BJ (cell line): ENCODE measurements at regions not wholly inside any gene's neighbourhood (a gene's known extent, or its start where the extent isn't known, plus 50 kb on each side); places are given as distances from the start of the nearest gene placed in this dataset.
A peak's percentile ranks its signal among the peaks of the same experiment; 100 is the strongest.

Experiments
- CTCF ChIA-PET: fragments of 350-600 bp; formaldehyde crosslinking; extraction: SDS; loops from one replicate; lab custom pipeline; 2021; ENCODE audit warnings: antibody characterized with exemption, inconsistent platforms; lab: Yijun Ruan, JAX
- POLR2A ChIA-PET: fragments of 300-600 bp; sonication (Branson Sonifier 250); formaldehyde crosslinking; extraction: SDS; loops from one replicate; lab custom pipeline; 2021; ENCODE audit warnings: antibody characterized with exemption; lab: Charles Lee
- DNase-seq: peaks from one replicate; pipeline ENCODE4 v3.0.0-alpha.2; 2011; ENCODE audit warnings: low read depth
- H3K27me3 ChIP-seq: 2 replicates; pipeline ENCODE4 v1.6.0; 2011; ENCODE audit warnings: low read length; ENCODE audit not compliant: control insufficient read depth, insufficient read depth
- H3K36me3 ChIP-seq: 2 replicates; pipeline ENCODE4 v1.5.1; 2011; ENCODE audit warnings: low read length; ENCODE audit not compliant: control insufficient read depth, insufficient read depth
- H3K4me3 ChIP-seq: 2 replicates; pipeline ENCODE4 v1.5.1; 2011; ENCODE audit warnings: low read depth, mild to moderate bottlenecking, control low read depth, low read length
- CTCF ChIP-seq: IDR thresholded peaks from 2 replicates; pipeline ENCODE4 v1.5.1; 2011; ENCODE audit warnings: low read depth, mild to moderate bottlenecking, control low read depth, inconsistent platforms, low read length, moderate library complexity; ENCODE audit not compliant: insufficient read depth

GRCh38 chr9:99374793-99375192 lies 152.7 kb downstream of the SEC61B start:
- Histone ChIP-seq H3K36me3 (no peaks in the 10 kb centered on the region), H3K4me3 (no peak overlapping the region), H3K27me3 (peaks cover 1% of the 10 kb centered on the region; the same call in 1 of the 2 replicates)
- TF ChIP-seq CTCF: no peak
- ChIA-PET POLR2A (no interaction called here), CTCF (no interaction called here)
- no peak for DNase-seq

GRCh38 chr9:99375481-99375880 lies 153.4 kb downstream of the SEC61B start:
- POLR2A ChIA-PET: no interaction called here
- Histone ChIP-seq H3K36me3 (no peaks in the 10 kb centered on the region), H3K27me3 (peaks cover 1% of the 10 kb centered on the region; the same call in 1 of the 2 replicates), H3K4me3 (no peak overlapping the region)
- TF ChIP-seq CTCF: no peak
- DNase-seq: no peak
- CTCF ChIA-PET: interaction anchor here (0.8 kb wide), 2 partner anchors 14 to 88 kb away, joined by 3 to 4 read pairs; no protein-coding TSS in a partner anchor

GRCh38 chr9:99377790-99378775 lies 156.0 kb downstream of the SEC61B start:
- Histone ChIP-seq H3K36me3 (no peaks in the 10 kb centered on the region), H3K4me3 (no peak overlapping the region), H3K27me3 (no peaks in the 10 kb centered on the region; the same call in 1 of the 2 replicates)
- ChIA-PET POLR2A (no interaction called here), CTCF (interaction anchor here (1.2 kb wide), 1 partner anchor 14 kb away, joined by 3 read pairs; no protein-coding TSS in a partner anchor)
- TF ChIP-seq CTCF: no peak
- peak; percentile 81 for DNase-seq

GRCh38 chr9:99383536-99383935 lies 161.5 kb downstream of the SEC61B start:
- POLR2A ChIA-PET: no interaction called here

More at GRCh38 chr9:99383536-99383935, 161.5 kb downstream of the SEC61B start:
- DNase-seq: no peak
- H3K36me3 ChIP-seq: no peaks in the 10 kb centered on the region
- CTCF ChIA-PET: interaction anchor here (1.2 kb wide), 1 partner anchor 30 kb away, joined by 3 read pairs; no protein-coding TSS in a partner anchor
- H3K27me3 ChIP-seq: no peaks in the 10 kb centered on the region
- no peak for TF ChIP-seq CTCF
- no peak overlapping the region for H3K4me3 ChIP-seq
